Uterus (tissue), 3 donors: ENCODE measurements at regions not wholly inside any gene's neighbourhood (a gene's known extent, or its start where the extent isn't known, plus 50 kb on each side); places are given as distances from the start of the nearest gene placed in this dataset.

Experiments used
- DNase-seq, 2 donors: peaks; one replicate each; pipeline ENCODE4 v3.0.0-alpha.2; 2019 to 2020
- H3K27ac ChIP-seq, 2 donors: fragments of 200-600 bp; sonication (generic); 1 replicate in 1 of 2; 2 replicates in 1 of 2; pipeline ENCODE4 v1.5.1; 2016 to 2018
- H3K27me3 ChIP-seq, 2 donors: fragments of 200-600 bp; sonication (generic); one replicate each; pipeline ENCODE4 v1.5.1; 2018 to 2019; ENCODE audit warnings: control low read depth in 1 of 2
- H3K36me3 ChIP-seq, 2 donors: fragments of 200-600 bp; sonication (generic); one replicate each; pipeline ENCODE4 v1.5.1; 2019; ENCODE audit warnings: control low read depth in 1 of 2
- H3K4me1 ChIP-seq, 2 donors: fragments of 200-600 bp; sonication (generic); one replicate each; pipeline ENCODE4 v1.5.1; 2018 to 2019; ENCODE audit warnings: control low read depth in 1 of 2
- H3K4me3 ChIP-seq, 2 donors: fragments of 200-600 bp; sonication (generic); 1 replicate in 1 of 2; 2 replicates in 1 of 2; pipeline ENCODE4 v1.5.1; 2018 to 2019; ENCODE audit warnings: mild to moderate bottlenecking in 1 of 2
- H3K9me3 ChIP-seq, 2 donors: fragments of 200-600 bp; sonication (generic); one replicate each; pipeline ENCODE4 v1.5.1; 2019; ENCODE audit warnings: control low read depth in 1 of 2
- POLR2A ChIP-seq, 2 donors: fragments of 450-650 bp; IDR thresholded peaks; one replicate each; pipeline ENCODE4 v1.6.1; 2016; ENCODE audit warnings: antibody characterized with exemption in 2 of 2, mild to moderate bottlenecking in 1 of 2, moderate library complexity in 1 of 2
- intact Hi-C: fragments of 100-400 bp; cut with DNase I; formaldehyde crosslinking; loops from one replicate; pipeline ENCODE4 v1.15.1; 2023; ENCODE audit warnings: low total_unique reads
- TF ChIP-seq, protein P1 (sequence below), 4 experiments: fragments of 200-600 bp in 2 of 4; fragments of 450-650 bp in 2 of 4; sonication (generic) in 2 of 4; IDR thresholded peaks; one replicate each; pipeline ENCODE4 v1.5.1; 2016 to 2019; ENCODE audit warnings: antibody characterized with exemption in 4 of 4, mild to moderate bottlenecking in 2 of 4, moderate library complexity in 1 of 4
- donor health status: DM: yes; HTN: yes; CAD: no.

DNA sequence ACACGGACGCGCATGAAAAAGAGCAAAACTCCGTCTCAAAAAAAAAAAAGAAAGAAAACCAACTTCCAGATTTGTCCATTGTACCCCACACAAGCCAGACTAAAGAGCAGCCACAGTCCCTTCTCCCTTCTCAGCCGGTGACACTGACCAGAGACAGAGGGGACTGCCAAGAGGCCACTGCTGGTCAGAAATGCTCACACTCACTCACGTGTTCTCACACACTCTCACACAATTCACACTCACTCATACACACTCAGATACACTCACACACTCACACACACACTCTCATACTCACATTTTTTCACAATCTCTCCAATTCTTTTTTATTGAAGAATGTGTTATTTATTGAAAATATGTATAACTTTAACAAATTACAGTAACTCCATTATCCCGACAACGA is 90.8 kb upstream of the RAB4A start:
- no peaks in the 10 kb centered on the region for H3K4me1 ChIP-seq
- no peak for TF ChIP-seq POLR2A (IDR thresholded peaks at IDR 0.05)
- TF ChIP-seq, protein P1, sequence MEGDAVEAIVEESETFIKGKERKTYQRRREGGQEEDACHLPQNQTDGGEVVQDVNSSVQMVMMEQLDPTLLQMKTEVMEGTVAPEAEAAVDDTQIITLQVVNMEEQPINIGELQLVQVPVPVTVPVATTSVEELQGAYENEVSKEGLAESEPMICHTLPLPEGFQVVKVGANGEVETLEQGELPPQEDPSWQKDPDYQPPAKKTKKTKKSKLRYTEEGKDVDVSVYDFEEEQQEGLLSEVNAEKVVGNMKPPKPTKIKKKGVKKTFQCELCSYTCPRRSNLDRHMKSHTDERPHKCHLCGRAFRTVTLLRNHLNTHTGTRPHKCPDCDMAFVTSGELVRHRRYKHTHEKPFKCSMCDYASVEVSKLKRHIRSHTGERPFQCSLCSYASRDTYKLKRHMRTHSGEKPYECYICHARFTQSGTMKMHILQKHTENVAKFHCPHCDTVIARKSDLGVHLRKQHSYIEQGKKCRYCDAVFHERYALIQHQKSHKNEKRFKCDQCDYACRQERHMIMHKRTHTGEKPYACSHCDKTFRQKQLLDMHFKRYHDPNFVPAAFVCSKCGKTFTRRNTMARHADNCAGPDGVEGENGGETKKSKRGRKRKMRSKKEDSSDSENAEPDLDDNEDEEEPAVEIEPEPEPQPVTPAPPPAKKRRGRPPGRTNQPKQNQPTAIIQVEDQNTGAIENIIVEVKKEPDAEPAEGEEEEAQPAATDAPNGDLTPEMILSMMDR (IDR thresholded peaks at IDR 0.05), result no peak
- no peak for DNase-seq
- no peaks in the 10 kb centered on the region for H3K9me3 ChIP-seq
- no peaks in the 10 kb centered on the region for H3K27me3 ChIP-seq
- no peak overlapping the region for H3K27ac ChIP-seq
- H3K36me3 ChIP-seq, result no peaks in the 10 kb centered on the region
- intact Hi-C loops, result no loop called here
- no peak overlapping the region for H3K4me3 ChIP-seq

GRCh38 chr1:229181419-229181818 is 89.5 kb upstream of the RAB4A start:
- no peak for DNase-seq
- Histone ChIP-seq H3K4me1 (no peaks in the 10 kb centered on the region), H3K36me3 (no peaks in the 10 kb centered on the region), H3K9me3 (no peaks in the 10 kb centered on the region), H3K27ac (no peak overlapping the region), H3K27me3 (no peaks in the 10 kb centered on the region), H3K4me3 (no peak overlapping the region)
- intact Hi-C loops, result no loop called here
- TF ChIP-seq, protein P1 (IDR thresholded peaks at IDR 0.05), result no peak
- TF ChIP-seq POLR2A (IDR thresholded peaks at IDR 0.05), result no peak

GRCh38 chr1:229183588-229183987 is 87.3 kb upstream of the RAB4A start:
- Histone ChIP-seq H3K27ac (no peak overlapping the region), H3K27me3 (no peaks in the 10 kb centered on the region), H3K4me1 (no peaks in the 10 kb centered on the region), H3K4me3 (no peak overlapping the region), H3K36me3 (no peaks in the 10 kb centered on the region), H3K9me3 (no peaks in the 10 kb centered on the region)
- no peak for TF ChIP-seq POLR2A (IDR thresholded peaks at IDR 0.05)
- TF ChIP-seq, protein P1 (IDR thresholded peaks at IDR 0.05), result no peak
- intact Hi-C loops, result no loop called here
- DNase-seq, result no peak

- Histone ChIP-seq H3K36me3 (no peaks in the 10 kb centered on the region), H3K4me1 (no peaks in the 10 kb centered on the region), H3K27ac (no peak overlapping the region), H3K27me3 (no peaks in the 10 kb centered on the region), H3K9me3 (no peaks in the 10 kb centered on the region), H3K4me3 (no peak overlapping the region)
- TF ChIP-seq, protein P1 (IDR thresholded peaks at IDR 0.05), result no peak
- no peak for TF ChIP-seq POLR2A (IDR thresholded peaks at IDR 0.05)
- intact Hi-C loops, result no loop called here
- no peak for DNase-seq
Observed at GRCh38 chr1:229184066-229184465, 86.8 kb upstream of the RAB4A start.

GRCh38 chr1:229185963-229186362 is 84.9 kb upstream of the RAB4A start:
- TF ChIP-seq, protein P1 (IDR thresholded peaks at IDR 0.05), result no peak
- TF ChIP-seq POLR2A (IDR thresholded peaks at IDR 0.05), result no peak
- Histone ChIP-seq H3K4me1 (no peaks in the 10 kb centered on the region), H3K36me3 (no peaks in the 10 kb centered on the region), H3K4me3 (no peak overlapping the region), H3K27me3 (no peaks in the 10 kb centered on the region), H3K9me3 (no peaks in the 10 kb centered on the region), H3K27ac (no peak overlapping the region)
- no peak for DNase-seq
- intact Hi-C loops, result no loop called here
